ENCODE measurements at regions not wholly inside any gene's neighbourhood (a gene's known extent, or its start where the extent isn't known, plus 50 kb on each side); places are given as distances from the start of the nearest gene placed in this dataset.

DNA sequence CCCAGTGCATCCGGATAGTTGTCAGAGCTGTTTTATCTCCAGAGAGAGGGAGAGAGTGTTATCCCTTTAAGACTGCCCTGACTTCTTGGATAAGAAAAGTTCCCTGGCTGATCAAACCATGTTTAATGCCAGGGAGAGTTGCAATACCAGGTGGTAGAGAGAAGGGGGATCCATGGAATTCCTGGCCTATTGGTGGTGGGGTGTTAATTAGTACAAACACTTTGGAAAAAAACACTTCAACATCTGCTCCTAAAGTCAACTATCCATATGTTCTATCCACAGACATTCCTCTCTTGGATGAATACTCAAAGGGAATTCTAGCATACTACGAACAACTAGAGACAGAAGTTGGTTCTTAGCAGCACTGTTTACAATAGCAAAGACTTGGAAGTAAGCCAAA, 307.2 kb downstream of the TCERG1L start:
- TF ChIP-seq, protein P1, sequence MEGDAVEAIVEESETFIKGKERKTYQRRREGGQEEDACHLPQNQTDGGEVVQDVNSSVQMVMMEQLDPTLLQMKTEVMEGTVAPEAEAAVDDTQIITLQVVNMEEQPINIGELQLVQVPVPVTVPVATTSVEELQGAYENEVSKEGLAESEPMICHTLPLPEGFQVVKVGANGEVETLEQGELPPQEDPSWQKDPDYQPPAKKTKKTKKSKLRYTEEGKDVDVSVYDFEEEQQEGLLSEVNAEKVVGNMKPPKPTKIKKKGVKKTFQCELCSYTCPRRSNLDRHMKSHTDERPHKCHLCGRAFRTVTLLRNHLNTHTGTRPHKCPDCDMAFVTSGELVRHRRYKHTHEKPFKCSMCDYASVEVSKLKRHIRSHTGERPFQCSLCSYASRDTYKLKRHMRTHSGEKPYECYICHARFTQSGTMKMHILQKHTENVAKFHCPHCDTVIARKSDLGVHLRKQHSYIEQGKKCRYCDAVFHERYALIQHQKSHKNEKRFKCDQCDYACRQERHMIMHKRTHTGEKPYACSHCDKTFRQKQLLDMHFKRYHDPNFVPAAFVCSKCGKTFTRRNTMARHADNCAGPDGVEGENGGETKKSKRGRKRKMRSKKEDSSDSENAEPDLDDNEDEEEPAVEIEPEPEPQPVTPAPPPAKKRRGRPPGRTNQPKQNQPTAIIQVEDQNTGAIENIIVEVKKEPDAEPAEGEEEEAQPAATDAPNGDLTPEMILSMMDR (IDR thresholded peaks at IDR 0.05), result no peak
- TF ChIP-seq POLR2A (IDR thresholded peaks at IDR 0.05), result no peak
